ENCODE measurements at regions not wholly inside any gene's neighbourhood (a gene's known extent, or its start where the extent isn't known, plus 50 kb on each side); places are given as distances from the start of the nearest gene placed in this dataset.

- no peak for DNase-seq (ENCODE audit: low spot score)
Observed at GRCh38 chr6:150537893-150538292, 61.8 kb upstream of the PLEKHG1 start.

- no peak for DNase-seq (ENCODE audit: low spot score)
Observed at GRCh38 chr6:150539111-150539510, 60.6 kb upstream of the PLEKHG1 start.

GRCh38 chr6:150539568-150539967 is 60.1 kb upstream of the PLEKHG1 start:
- no peak for DNase-seq (ENCODE audit: low spot score)

- DNase-seq (ENCODE audit: low spot score), result no peak
Observed at GRCh38 chr6:150541576-150541975, 58.1 kb upstream of the PLEKHG1 start.

GRCh38 chr6:150543178-150543577 is 56.5 kb upstream of the PLEKHG1 start:
- no peak for DNase-seq (ENCODE audit: low spot score)

- DNase-seq (ENCODE audit: low spot score), result no peak
Observed at GRCh38 chr6:150544793-150545192, 54.9 kb upstream of the PLEKHG1 start.

GRCh38 chr6:150546457-150546856 is 53.2 kb upstream of the PLEKHG1 start:
- no peak for DNase-seq (ENCODE audit: low spot score)

GRCh38 chr6:150547502-150548222 is 52.0 kb upstream of the PLEKHG1 start:
- DNase-seq (ENCODE audit: low spot score), result peak; percentile 32

GRCh38 chr6:150548330-150548729 is 51.4 kb upstream of the PLEKHG1 start:
- DNase-seq (ENCODE audit: low spot score), result no peak

- DNase-seq (ENCODE audit: low spot score), result no peak
Observed at GRCh38 chr6:150549007-150549406, 50.7 kb upstream of the PLEKHG1 start.

- DNase-seq (ENCODE audit: low spot score), result no peak
Observed at GRCh38 chr6:150549674-150550101, 50.0 kb upstream of the PLEKHG1 start.

All from putamen (tissue), 1 donor.